PC-3 (cell line): ENCODE measurements at regions not wholly inside any gene's neighbourhood (a gene's known extent, or its start where the extent isn't known, plus 50 kb on each side); places are given as distances from the start of the nearest gene placed in this dataset.

Source experiments
- ATAC-seq: fragments of 200-7000 bp; cut with Tn5 transposase; 2 replicates; pipeline ENCODE4 v1.9.1; 2020; ENCODE audit warnings: mild to moderate bottlenecking, moderate library complexity
- BruUV-seq: library from RNA; stranded (reverse); fragments of 400-500 nt; replicated peaks from 2 replicates; lab custom pipeline; 2021; lab: Mats Ljungman, UMichigan
- CTCF ChIA-PET: fragments of 300-600 bp; sonication (Branson Sonifier 250); formaldehyde crosslinking; loops from one replicate; lab custom pipeline; 2022; ENCODE audit warnings: antibody characterized with exemption; lab: Charles Lee
- POLR2A ChIA-PET: fragments of 300-600 bp; sonication (Branson Sonifier 250); formaldehyde crosslinking; loops from one replicate; lab custom pipeline; 2022; ENCODE audit warnings: antibody characterized with exemption; ENCODE audit not compliant: unreplicated experiment; lab: Charles Lee
- DNase-seq: peaks from one replicate; pipeline ENCODE4 v3.0.0-alpha.2; 2015
- H2AFZ ChIP-seq: fragments of 300-600 bp; sonication (generic); 2 replicates; pipeline ENCODE4 v1.6.0; 2016; ENCODE audit warnings: antibody characterized with exemption, low read length
- H3F3A ChIP-seq: fragments of 300-600 bp; sonication (generic); one replicate; pipeline ENCODE4 v1.6.0; 2017; ENCODE audit warnings: antibody characterized with exemption, low read length, control low read depth, mild to moderate bottlenecking; ENCODE audit not compliant: unreplicated experiment
- H3K27ac ChIP-seq: fragments of 300-600 bp; sonication (generic); 2 replicates; pipeline ENCODE4 v1.5.1; 2016; ENCODE audit warnings: mild to moderate bottlenecking, low read length
- H3K27me3 ChIP-seq: fragments of 300-600 bp; sonication (generic); 2 replicates; pipeline ENCODE4 v1.6.1; 2016; ENCODE audit warnings: low read length, mixed read lengths
- H3K36me3 ChIP-seq: fragments of 300-600 bp; sonication (generic); 2 replicates; pipeline ENCODE4 v1.6.1; 2016; ENCODE audit warnings: low read depth, mixed run types, low read length, mixed read lengths
- H3K4me1 ChIP-seq: fragments of 300-600 bp; sonication (generic); 2 replicates; pipeline ENCODE4 v1.5.1; 2016; ENCODE audit warnings: low read length; ENCODE audit not compliant: insufficient read depth
- H3K4me2 ChIP-seq: fragments of 300-600 bp; sonication (generic); 2 replicates; pipeline ENCODE4 v1.6.0; 2016; ENCODE audit warnings: low read length
- H3K4me3 ChIP-seq: fragments of 300-600 bp; sonication (generic); 2 replicates; pipeline ENCODE4 v1.5.1; 2016; ENCODE audit warnings: mild to moderate bottlenecking, low read length, mixed read lengths
- H3K79me2 ChIP-seq: fragments of 300-600 bp; sonication (generic); 2 replicates; pipeline ENCODE4 v1.6.1; 2017; ENCODE audit warnings: low read length, mixed read lengths
- H3K9ac ChIP-seq: fragments of 300-600 bp; sonication (generic); 2 replicates; pipeline ENCODE4 v1.6.0; 2016; ENCODE audit warnings: mild to moderate bottlenecking, low read length
- H3K9me2 ChIP-seq: fragments of 300-600 bp; sonication (generic); replicated peaks from 2 replicates; pipeline ENCODE4 v1.6.1; 2016; ENCODE audit warnings: mixed run types, low read length, mixed read lengths
- H3K9me3 ChIP-seq: fragments of 300-600 bp; sonication (generic); 2 replicates; pipeline ENCODE4 v1.6.1; 2016; ENCODE audit warnings: low read length, mixed read lengths
- H4K20me1 ChIP-seq: fragments of 300-600 bp; sonication (generic); 2 replicates; pipeline ENCODE4 v1.6.1; 2016; ENCODE audit warnings: low read length, mixed read lengths
- EZH2 ChIP-seq: fragments of 300-600 bp; sonication (generic); IDR thresholded peaks from one replicate; pipeline ENCODE4 v1.6.1; 2017; ENCODE audit warnings: antibody characterized with exemption, mild to moderate bottlenecking, low read length; ENCODE audit not compliant: unreplicated experiment
- EZH2phosphoT487 ChIP-seq: fragments of 300-600 bp; sonication (generic); IDR thresholded peaks from 2 replicates; pipeline ENCODE4 v1.6.1; 2018; ENCODE audit warnings: mild to moderate bottlenecking, antibody characterized with exemption, low read length, borderline replicate concordance
- intact Hi-C: fragments of 100-400 bp; cut with micrococcal nuclease; formaldehyde crosslinking; loops from 2 replicates; pipeline ENCODE4 v1.9.0; 2023
- TF ChIP-seq, protein P1 (sequence below): fragments of 300-600 bp; sonication (generic); conservative IDR thresholded peaks from 2 replicates; pipeline ENCODE4 v1.5.1; 2017; ENCODE audit warnings: antibody characterized with exemption, low read depth, mild to moderate bottlenecking, low read length

GRCh38 chr1:191702124-191702523, 456.1 kb upstream of the RGS18 start:
- 0 out of 2 replicates have a peak overlapping the region, but pooled peaks have one; percentile 10 for H3K4me2 ChIP-seq
- H3K27me3 ChIP-seq: no peaks in the 10 kb centered on the region
- H3K9me3 ChIP-seq: no peaks in the 10 kb centered on the region
- no TSS peak for BruUV-seq
- no peak overlapping the region for H2AFZ ChIP-seq
- 0 out of 2 replicates have a peak overlapping the region, but pooled peaks have one; percentile 14 for H3K27ac ChIP-seq
- POLR2A ChIA-PET: no interaction called here
- intact Hi-C loops: no loop called here
- no peak overlapping the region for H3K9ac ChIP-seq
- DNase-seq (peak; percentile 43), ATAC-seq (peak; percentile 74)
- no peaks in the 10 kb centered on the region for H3K79me2 ChIP-seq
- no peak overlapping the region for H3K4me3 ChIP-seq
- no peaks in the 10 kb centered on the region for H3K9me2 ChIP-seq
- no peaks in the 10 kb centered on the region for H3F3A ChIP-seq
- CTCF ChIA-PET: no interaction called here
- H4K20me1 ChIP-seq: no peaks in the 10 kb centered on the region
- no peaks in the 10 kb centered on the region for H3K36me3 ChIP-seq
- H3K4me1 ChIP-seq: peaks cover 14% of the 10 kb centered on the region; the same call in 1 of the 2 replicates
- TF ChIP-seq EZH2 (no peak), EZH2phosphoT487 (no peak)
- TF ChIP-seq, protein P1, sequence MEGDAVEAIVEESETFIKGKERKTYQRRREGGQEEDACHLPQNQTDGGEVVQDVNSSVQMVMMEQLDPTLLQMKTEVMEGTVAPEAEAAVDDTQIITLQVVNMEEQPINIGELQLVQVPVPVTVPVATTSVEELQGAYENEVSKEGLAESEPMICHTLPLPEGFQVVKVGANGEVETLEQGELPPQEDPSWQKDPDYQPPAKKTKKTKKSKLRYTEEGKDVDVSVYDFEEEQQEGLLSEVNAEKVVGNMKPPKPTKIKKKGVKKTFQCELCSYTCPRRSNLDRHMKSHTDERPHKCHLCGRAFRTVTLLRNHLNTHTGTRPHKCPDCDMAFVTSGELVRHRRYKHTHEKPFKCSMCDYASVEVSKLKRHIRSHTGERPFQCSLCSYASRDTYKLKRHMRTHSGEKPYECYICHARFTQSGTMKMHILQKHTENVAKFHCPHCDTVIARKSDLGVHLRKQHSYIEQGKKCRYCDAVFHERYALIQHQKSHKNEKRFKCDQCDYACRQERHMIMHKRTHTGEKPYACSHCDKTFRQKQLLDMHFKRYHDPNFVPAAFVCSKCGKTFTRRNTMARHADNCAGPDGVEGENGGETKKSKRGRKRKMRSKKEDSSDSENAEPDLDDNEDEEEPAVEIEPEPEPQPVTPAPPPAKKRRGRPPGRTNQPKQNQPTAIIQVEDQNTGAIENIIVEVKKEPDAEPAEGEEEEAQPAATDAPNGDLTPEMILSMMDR: no peak

DNA sequence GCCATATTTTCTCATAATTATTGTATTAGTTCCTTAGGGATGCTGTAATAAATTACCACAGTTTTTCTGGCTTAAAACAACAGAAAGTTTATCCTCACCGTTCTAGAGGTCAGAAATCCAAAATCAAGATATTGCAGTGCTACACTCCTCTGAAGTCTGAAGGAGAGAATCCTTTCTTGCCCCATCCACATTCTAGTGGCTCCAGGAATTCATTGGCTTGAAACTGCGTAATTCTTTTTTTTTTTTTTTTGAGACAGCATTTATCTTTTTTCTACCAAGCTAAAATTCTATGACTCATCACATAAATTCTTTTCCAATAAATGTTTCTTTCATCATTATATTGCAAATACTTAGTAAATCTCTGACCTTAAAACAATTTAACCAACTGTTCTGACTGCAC, 451.0 kb upstream of the RGS18 start:
- no TSS peak for BruUV-seq
- peak; percentile 33 for DNase-seq
- Histone ChIP-seq H3K4me3 (no peak overlapping the region), H3K9me2 (no peaks in the 10 kb centered on the region), H3K36me3 (no peaks in the 10 kb centered on the region), H3K4me1 (peaks cover 11% of the 10 kb centered on the region; the same call in 1 of the 2 replicates), H3K9ac (no peak overlapping the region), H4K20me1 (no peaks in the 10 kb centered on the region), H3K27ac (no peak overlapping the region), H3K27me3 (no peaks in the 10 kb centered on the region), H3K79me2 (no peaks in the 10 kb centered on the region), H2AFZ (no peak overlapping the region), H3F3A (no peaks in the 10 kb centered on the region), H3K9me3 (no peaks in the 10 kb centered on the region), H3K4me2 (no peak overlapping the region)
- no peak for TF ChIP-seq EZH2
- CTCF ChIA-PET: no interaction called here
- POLR2A ChIA-PET: interaction anchor here (0.5 kb wide), 1 partner anchor 1227 kb away, joined by 4 read pairs; no protein-coding TSS in a partner anchor
- no peak for ATAC-seq
- intact Hi-C loops: loop anchor here (1.0 kb wide), 1 partner anchor 212 kb away; no protein-coding TSS in a partner anchor

DNA sequence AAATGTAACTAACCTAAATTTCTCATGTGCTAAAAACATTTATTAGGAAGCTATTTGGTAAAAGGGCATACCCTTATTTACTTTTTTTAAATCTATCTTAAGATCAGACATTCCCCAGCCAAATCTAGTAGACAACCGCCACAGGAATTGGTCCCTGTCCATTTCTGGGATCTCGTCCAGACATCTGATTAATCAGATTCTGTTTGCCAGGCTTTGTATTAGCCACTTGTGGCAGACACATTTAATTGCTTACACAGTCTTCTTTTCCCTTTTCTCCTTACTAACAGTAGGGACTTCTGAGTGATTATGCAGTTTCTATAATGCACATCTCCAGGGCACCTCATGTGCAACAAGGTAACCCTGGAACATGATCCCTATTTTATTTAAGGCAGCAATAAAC, 449.0 kb upstream of the RGS18 start:
- H3K27ac ChIP-seq: no peak overlapping the region
- BruUV-seq: no TSS peak
- H3K9me2 ChIP-seq: no peaks in the 10 kb centered on the region
- no peaks in the 10 kb centered on the region for H4K20me1 ChIP-seq
- intact Hi-C loops: no loop called here
- no peaks in the 10 kb centered on the region for H3F3A ChIP-seq
- no peak overlapping the region for H2AFZ ChIP-seq
- H3K4me2 ChIP-seq: no peak overlapping the region
- ChIA-PET POLR2A (no interaction called here), CTCF (no interaction called here)
- DNase-seq (peak; percentile 48), ATAC-seq (peak; percentile 57)
- H3K4me3 ChIP-seq: no peak overlapping the region
- no peaks in the 10 kb centered on the region for H3K36me3 ChIP-seq
- H3K4me1 ChIP-seq: 0 out of 2 replicates have a peak, but pooled peaks cover 4% of the 10 kb centered on the region
- H3K9me3 ChIP-seq: no peaks in the 10 kb centered on the region
- no peak overlapping the region for H3K9ac ChIP-seq
- H3K79me2 ChIP-seq: no peaks in the 10 kb centered on the region
- H3K27me3 ChIP-seq: no peaks in the 10 kb centered on the region
- TF ChIP-seq, protein P1: no peak
- TF ChIP-seq EZH2: no peak
- TF ChIP-seq EZH2phosphoT487: no peak
